A673 (cell line): ENCODE measurements at regions not wholly inside any gene's neighbourhood (a gene's known extent, or its start where the extent isn't known, plus 50 kb on each side); places are given as distances from the start of the nearest gene placed in this dataset.

Source experiments
- BruUV-seq: library from RNA; stranded (reverse); fragments of 400-500 nt; replicated peaks from 2 replicates; lab custom pipeline; 2021; lab: Mats Ljungman, UMichigan
- CTCF ChIA-PET: fragments of 300-600 bp; sonication (Branson Sonifier 250); formaldehyde crosslinking; loops from one replicate; lab custom pipeline; 2022; ENCODE audit warnings: antibody characterized with exemption; lab: Charles Lee
- POLR2A ChIA-PET: fragments of 300-600 bp; sonication (Branson Sonifier 250); formaldehyde crosslinking; loops from one replicate; lab custom pipeline; 2022; ENCODE audit warnings: antibody characterized with exemption; ENCODE audit not compliant: low non-redundant PET; lab: Charles Lee
- DNase-seq: peaks from one replicate; pipeline ENCODE4 v3.0.0-alpha.2; 2015; ENCODE audit warnings: low spot score
- H3K27ac ChIP-seq: fragments of 200-600 bp; sonication (generic); 2 replicates; pipeline ENCODE4 v1.5.1; 2016; ENCODE audit warnings: mixed run types, low read depth, mild to moderate bottlenecking, mixed read lengths, antibody characterized with exemption, low read length; ENCODE audit not compliant: poor library complexity, severe bottlenecking
- H3K27me3 ChIP-seq: fragments of 200-600 bp; sonication (generic); replicated peaks from 2 replicates; pipeline ENCODE4 v1.6.1; 2017; ENCODE audit warnings: mixed run types, low read depth, mild to moderate bottlenecking, mixed read lengths, antibody characterized with exemption, low read length; ENCODE audit not compliant: insufficient read depth, poor library complexity
- H3K36me3 ChIP-seq: fragments of 200-600 bp; sonication (generic); 2 replicates; pipeline ENCODE4 v1.6.1; 2016; ENCODE audit warnings: mixed run types, mild to moderate bottlenecking, mixed read lengths, antibody characterized with exemption, low read length; ENCODE audit not compliant: insufficient read depth, poor library complexity, severe bottlenecking
- H3K4me1 ChIP-seq: fragments of 200-600 bp; sonication (generic); 2 replicates; pipeline ENCODE4 v1.6.1; 2017; ENCODE audit warnings: mixed run types, mild to moderate bottlenecking, mixed read lengths, antibody characterized with exemption, low read length; ENCODE audit not compliant: insufficient read depth, poor library complexity, severe bottlenecking
- H3K4me3 ChIP-seq: fragments of 200-600 bp; sonication (generic); 2 replicates; pipeline ENCODE4 v1.5.1; 2016; ENCODE audit warnings: low read depth, mixed run types, mild to moderate bottlenecking, mixed read lengths, low read length; ENCODE audit not compliant: poor library complexity, severe bottlenecking
- H3K9me3 ChIP-seq: fragments of 200-600 bp; sonication (generic); 2 replicates; pipeline ENCODE4 v1.6.1; 2016; ENCODE audit warnings: mixed run types, low read depth, mild to moderate bottlenecking, mixed read lengths, antibody characterized with exemption, low read length; ENCODE audit not compliant: poor library complexity, severe bottlenecking
- EZH2 ChIP-seq: fragments of 200-600 bp; sonication (generic); IDR thresholded peaks from 2 replicates; pipeline ENCODE4 v1.6.1; 2017; ENCODE audit warnings: borderline replicate concordance, low read depth, mild to moderate bottlenecking, mixed read lengths, antibody characterized with exemption, low read length; ENCODE audit not compliant: poor library complexity, severe bottlenecking
- intact Hi-C: fragments of 100-400 bp; cut with micrococcal nuclease; formaldehyde crosslinking; loops from one replicate; pipeline ENCODE4 v1.10.0; 2022; ENCODE audit not compliant: unreplicated experiment
- TF ChIP-seq, protein P1 (sequence below): fragments of 300-800, 200-600 bp; sonication (generic); conservative IDR thresholded peaks from 2 replicates; pipeline ENCODE4 v1.5.1; 2017; ENCODE audit warnings: low read depth, mild to moderate bottlenecking, antibody characterized with exemption, low read length, moderate library complexity, mixed read lengths

DNA sequence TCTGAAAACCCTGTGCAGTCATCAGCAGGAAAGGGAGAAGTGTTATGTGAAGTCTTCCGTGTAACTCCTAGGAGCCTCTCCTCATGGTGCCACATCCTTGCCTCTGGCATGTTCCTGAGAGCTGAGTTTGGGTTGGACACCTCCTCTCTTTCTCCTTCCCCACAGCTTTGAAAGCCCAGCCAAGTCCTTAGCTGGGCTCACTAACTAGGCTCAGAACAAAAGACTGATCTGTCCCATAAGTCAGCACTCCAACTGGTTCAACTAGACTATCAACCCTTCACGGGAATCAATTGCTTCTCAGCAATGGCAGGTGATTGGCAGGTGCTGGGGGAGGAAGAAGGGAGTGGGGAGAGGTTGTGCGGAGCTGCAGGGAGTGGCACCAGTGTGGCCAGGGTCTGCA is 509.9 kb upstream of the B3GAT1 start:
- H3K9me3 ChIP-seq, result no peaks in the 10 kb centered on the region
- TF ChIP-seq, protein P1, sequence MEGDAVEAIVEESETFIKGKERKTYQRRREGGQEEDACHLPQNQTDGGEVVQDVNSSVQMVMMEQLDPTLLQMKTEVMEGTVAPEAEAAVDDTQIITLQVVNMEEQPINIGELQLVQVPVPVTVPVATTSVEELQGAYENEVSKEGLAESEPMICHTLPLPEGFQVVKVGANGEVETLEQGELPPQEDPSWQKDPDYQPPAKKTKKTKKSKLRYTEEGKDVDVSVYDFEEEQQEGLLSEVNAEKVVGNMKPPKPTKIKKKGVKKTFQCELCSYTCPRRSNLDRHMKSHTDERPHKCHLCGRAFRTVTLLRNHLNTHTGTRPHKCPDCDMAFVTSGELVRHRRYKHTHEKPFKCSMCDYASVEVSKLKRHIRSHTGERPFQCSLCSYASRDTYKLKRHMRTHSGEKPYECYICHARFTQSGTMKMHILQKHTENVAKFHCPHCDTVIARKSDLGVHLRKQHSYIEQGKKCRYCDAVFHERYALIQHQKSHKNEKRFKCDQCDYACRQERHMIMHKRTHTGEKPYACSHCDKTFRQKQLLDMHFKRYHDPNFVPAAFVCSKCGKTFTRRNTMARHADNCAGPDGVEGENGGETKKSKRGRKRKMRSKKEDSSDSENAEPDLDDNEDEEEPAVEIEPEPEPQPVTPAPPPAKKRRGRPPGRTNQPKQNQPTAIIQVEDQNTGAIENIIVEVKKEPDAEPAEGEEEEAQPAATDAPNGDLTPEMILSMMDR, result no peak
- TF ChIP-seq EZH2, result no peak
- CTCF ChIA-PET, result no interaction called here
- H3K4me1 ChIP-seq, result peaks cover 8% of the 10 kb centered on the region
- DNase-seq, result no peak
- intact Hi-C loops, result no loop called here
- no TSS peak for BruUV-seq
- peak overlapping the region; percentile 43 for H3K27ac ChIP-seq
- POLR2A ChIA-PET, result no interaction called here
- no peak overlapping the region for H3K4me3 ChIP-seq
- H3K27me3 ChIP-seq, result no peaks in the 10 kb centered on the region
- no peaks in the 10 kb centered on the region for H3K36me3 ChIP-seq

DNA sequence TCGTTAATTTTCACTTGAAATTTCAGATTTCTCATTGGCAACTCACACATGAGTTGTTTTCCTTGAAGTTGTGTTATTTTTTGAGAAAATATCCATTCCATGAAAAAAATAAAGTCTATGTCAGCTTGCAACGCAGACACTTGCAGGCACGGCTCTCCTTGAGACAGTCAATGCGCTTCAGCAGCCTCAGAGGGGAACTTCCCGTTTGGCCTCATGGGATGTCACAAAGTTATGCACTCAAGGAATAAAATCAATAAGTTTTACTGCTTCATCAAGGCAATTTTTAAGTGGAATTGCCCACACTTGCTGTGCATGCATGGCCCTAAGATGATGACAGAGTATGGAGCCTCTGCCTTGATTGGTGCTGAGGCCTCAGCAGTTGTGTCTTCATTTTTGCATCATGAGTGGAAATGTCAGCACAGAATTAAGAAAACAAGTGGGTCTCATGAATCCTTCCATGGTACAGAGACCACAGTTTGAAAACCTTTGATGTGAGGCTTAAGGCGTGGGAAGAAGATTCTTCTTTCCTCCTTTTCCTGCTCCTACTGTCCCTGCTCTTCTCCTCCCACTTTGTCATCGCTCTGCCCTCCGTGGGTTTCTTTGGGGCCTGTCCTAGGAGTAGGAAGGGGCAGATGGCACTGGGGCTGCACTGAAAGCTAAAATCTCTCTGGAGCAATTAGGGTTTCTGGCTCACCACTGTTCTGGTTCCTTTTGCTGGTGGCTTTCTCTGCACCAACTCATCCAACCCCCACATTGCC is 509.0 kb upstream of the B3GAT1 start:
- Histone ChIP-seq H3K27ac (peak overlapping the region; percentile 43), H3K9me3 (no peaks in the 10 kb centered on the region), H3K27me3 (no peaks in the 10 kb centered on the region), H3K4me1 (peaks cover 8% of the 10 kb centered on the region), H3K36me3 (no peaks in the 10 kb centered on the region), H3K4me3 (no peak overlapping the region)
- BruUV-seq, result no TSS peak
- no peak for TF ChIP-seq EZH2
- TF ChIP-seq, protein P1, result no peak
- intact Hi-C loops, result no loop called here
- peak; percentile 53 for DNase-seq
- CTCF ChIA-PET, result no interaction called here
- POLR2A ChIA-PET, result no interaction called here

DNA sequence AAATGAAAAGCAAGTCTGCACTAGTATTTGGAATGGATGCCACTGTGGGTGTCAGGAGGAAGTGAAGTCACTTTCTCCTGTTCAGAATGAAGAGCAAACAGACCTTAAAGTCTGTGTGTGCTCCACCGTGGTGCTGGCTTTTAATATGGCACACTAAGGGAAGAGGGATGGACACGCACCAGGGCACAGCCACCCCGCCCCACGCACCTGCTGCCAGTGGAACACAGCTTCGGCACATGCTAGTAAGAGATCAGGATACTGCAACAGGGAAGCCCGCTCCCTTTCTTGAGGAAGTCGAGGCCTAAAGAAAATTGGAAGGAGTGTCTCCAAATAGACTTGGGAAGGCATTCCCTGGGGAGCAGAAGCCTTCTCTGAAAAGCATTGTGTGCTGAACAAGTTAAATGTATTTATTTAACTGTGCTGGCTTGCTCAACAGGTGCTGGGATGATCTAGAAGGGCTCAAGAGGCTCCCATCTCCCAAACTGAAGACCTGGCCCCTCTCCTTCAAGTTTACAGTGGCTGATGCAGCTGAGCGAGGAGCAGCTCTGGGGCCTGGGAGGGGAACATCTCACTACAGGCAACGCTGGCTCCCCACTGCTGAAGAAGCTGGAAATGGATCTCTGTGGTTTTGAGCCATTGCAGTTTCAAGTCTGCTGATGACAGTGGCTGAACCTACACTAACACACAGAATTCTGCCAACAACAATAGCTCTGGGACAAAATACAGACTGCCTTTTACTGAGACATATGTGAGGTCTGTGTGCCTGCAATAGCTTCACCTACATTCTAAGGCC is 504.6 kb upstream of the B3GAT1 start:
- DNase-seq, result no peak
- H3K36me3 ChIP-seq, result no peaks in the 10 kb centered on the region
- no peak overlapping the region for H3K27ac ChIP-seq
- CTCF ChIA-PET, result no interaction called here
- POLR2A ChIA-PET, result no interaction called here
- intact Hi-C loops, result no loop called here
- H3K4me1 ChIP-seq, result peaks cover 8% of the 10 kb centered on the region
- H3K27me3 ChIP-seq, result no peaks in the 10 kb centered on the region
- no TSS peak for BruUV-seq
- H3K9me3 ChIP-seq, result no peaks in the 10 kb centered on the region
- TF ChIP-seq EZH2, result no peak
- TF ChIP-seq, protein P1, result no peak
- H3K4me3 ChIP-seq, result no peak overlapping the region
